ENCODE measurements at regions not wholly inside any gene's neighbourhood (a gene's known extent, or its start where the extent isn't known, plus 50 kb on each side); places are given as distances from the start of the nearest gene placed in this dataset.

GRCh38 chr12:43095669-43096280, 456.2 kb downstream of the ADAMTS20 start:
- no peak for DNase-seq (ENCODE audit: low spot score)

- DNase-seq (ENCODE audit: low spot score) = no peak
These were observed 457.0 kb downstream of the ADAMTS20 start for GRCh38 chr12:43094886-43095575.

GRCh38 chr12:43090981-43091380, 461.0 kb downstream of the ADAMTS20 start:
- no peak for DNase-seq (ENCODE audit: low spot score)

- DNase-seq (ENCODE audit: low spot score) = no peak
These were observed 464.6 kb downstream of the ADAMTS20 start for GRCh38 chr12:43087195-43088091.

GRCh38 chr12:43079476-43079875, 472.5 kb downstream of the ADAMTS20 start:
- DNase-seq (ENCODE audit: low spot score) = no peak

GRCh38 chr12:43078976-43079375, 473.0 kb downstream of the ADAMTS20 start:
- DNase-seq (ENCODE audit: low spot score) = no peak

- DNase-seq (ENCODE audit: low spot score) = no peak
These were observed 479.6 kb downstream of the ADAMTS20 start for GRCh38 chr12:43072431-43072830.

- DNase-seq (ENCODE audit: low spot score) = no peak
These were observed 480.2 kb upstream of the PRICKLE1 start for GRCh38 chr12:43069768-43070221.

GRCh38 chr12:43066471-43066870, 476.9 kb upstream of the PRICKLE1 start:
- DNase-seq (ENCODE audit: low spot score) = no peak

- no peak for DNase-seq (ENCODE audit: low spot score)
These were observed 474.1 kb upstream of the PRICKLE1 start for GRCh38 chr12:43063650-43064049.

- DNase-seq (ENCODE audit: low spot score) = no peak
These were observed 472.8 kb upstream of the PRICKLE1 start for GRCh38 chr12:43062201-43062895.

GRCh38 chr12:43060742-43061141, 471.2 kb upstream of the PRICKLE1 start:
- no peak for DNase-seq (ENCODE audit: low spot score)

- no peak for DNase-seq (ENCODE audit: low spot score)
These were observed 469.1 kb upstream of the PRICKLE1 start for GRCh38 chr12:43058616-43059015.

- no peak for DNase-seq (ENCODE audit: low spot score)
These were observed 468.0 kb upstream of the PRICKLE1 start for GRCh38 chr12:43057566-43057965.

- DNase-seq (ENCODE audit: low spot score) = no peak
These were observed 464.5 kb upstream of the PRICKLE1 start for GRCh38 chr12:43054085-43054484.

- no peak for DNase-seq (ENCODE audit: low spot score)
These were observed 462.9 kb upstream of the PRICKLE1 start for GRCh38 chr12:43052441-43052840.

GRCh38 chr12:43044241-43044640, 454.7 kb upstream of the PRICKLE1 start:
- DNase-seq (ENCODE audit: low spot score) = no peak

GRCh38 chr12:43038991-43039390, 449.4 kb upstream of the PRICKLE1 start:
- DNase-seq (ENCODE audit: low spot score) = no peak

- no peak for DNase-seq (ENCODE audit: low spot score)
These were observed 440.4 kb upstream of the PRICKLE1 start for GRCh38 chr12:43029971-43030370.

- no peak for DNase-seq (ENCODE audit: low spot score)
These were observed 439.3 kb upstream of the PRICKLE1 start for GRCh38 chr12:43028826-43029225.

- DNase-seq (ENCODE audit: low spot score) = no peak
These were observed 433.3 kb upstream of the PRICKLE1 start for GRCh38 chr12:43022838-43023237.

- DNase-seq (ENCODE audit: low spot score) = no peak
These were observed 425.7 kb upstream of the PRICKLE1 start for GRCh38 chr12:43015090-43015737.

Measured in pons (tissue), 1 donor.